Gastrocnemius medialis (tissue), 4 donors: ENCODE measurements at regions not wholly inside any gene's neighbourhood (a gene's known extent, or its start where the extent isn't known, plus 50 kb on each side); places are given as distances from the start of the nearest gene placed in this dataset.
"Not testable (repeated sequence)": the region's sequence is repeated elsewhere in the genome, so short reads cannot be mapped to it uniquely, and the experiment has no call there.

ENCODE experiments used
- ATAC-seq, 2 donors: fragments of 150-250 bp; one replicate each; pipeline ENCODE4 v1.9.1; 2016
- DNase-seq, 2 donors: peaks; one replicate each; pipeline ENCODE4 v3.0.0-alpha.2; 2019
- H3K27ac ChIP-seq, 4 donors: fragments of 200-600 bp; sonication (generic); 1 replicate in 1 of 4; 2 replicates in 3 of 4; pipeline ENCODE4 v1.5.1; 2016 to 2018; ENCODE audit warnings: mild to moderate bottlenecking in 2 of 4, moderate library complexity in 1 of 4
- H3K27me3 ChIP-seq, 3 donors: fragments of 200-600 bp; sonication (generic) in 2 of 3; 1 replicate in 1 of 3; 2 replicates in 2 of 3; pipeline versions ENCODE4 v1.5.1 to v1.6.0; 2016 to 2019; ENCODE audit warnings: mild to moderate bottlenecking in 1 of 3, moderate library complexity in 1 of 3
- H3K36me3 ChIP-seq, 2 donors: fragments of 200-600 bp; sonication (generic) in 1 of 2; one replicate each; pipeline ENCODE4 v1.5.1; 2017 to 2018
- H3K4me1 ChIP-seq, 2 donors: fragments of 200-600 bp; sonication (generic) in 1 of 2; one replicate each; pipeline ENCODE4 v1.5.1; 2016 to 2017; ENCODE audit warnings: mild to moderate bottlenecking in 2 of 2
- H3K4me3 ChIP-seq, 4 donors: fragments of 200-600 bp; sonication (generic) in 3 of 4; 1 replicate in 1 of 4; 2 replicates in 3 of 4; pipeline ENCODE4 v1.5.1; 2016 to 2019; ENCODE audit warnings: mild to moderate bottlenecking in 2 of 4
- H3K9me3 ChIP-seq, 3 donors: fragments of 200-600 bp; sonication (generic) in 2 of 3; 1 replicate in 1 of 3; 2 replicates in 2 of 3; pipeline ENCODE4 v1.5.1; 2016 to 2019
- CTCF ChIP-seq, 5 experiments: fragments of 450-650 bp in 3 of 5; fragments of 200-600 bp in 2 of 5; sonication (generic) in 2 of 5; IDR thresholded peaks in 4 of 5; conservative IDR thresholded peaks in 1 of 5; 1 replicate in 4 of 5; 2 replicates in 1 of 5; pipeline ENCODE4 v1.5.1; 2016 to 2019; ENCODE audit warnings: antibody characterized with exemption in 5 of 5, mild to moderate bottlenecking in 3 of 5, moderate library complexity in 3 of 5
- POLR2A ChIP-seq, 2 donors: fragments of 450-650 bp; IDR thresholded peaks; one replicate each; pipeline ENCODE4 v1.6.1; 2017; ENCODE audit warnings: antibody characterized with exemption in 2 of 2, mild to moderate bottlenecking in 2 of 2, moderate library complexity in 2 of 2
- in situ Hi-C, 4 donors: fragments of 200-750 bp; cut with MboI; loops; one replicate each; pipeline versions ENCODE4 v1.15.0 to v1.8.0; 2017; ENCODE audit warnings: low sequenced_read_pairs in 4 of 4
- intact Hi-C: fragments of 100-400 bp; cut with DNase I; formaldehyde crosslinking; loops from one replicate; pipeline ENCODE4 v1.15.1; 2023; ENCODE audit warnings: low total_unique reads

GRCh38 chr17:74132354-74132753, 71.1 kb upstream of the RPL38 start:
- no peak for DNase-seq
- no peak for ATAC-seq
- H3K36me3 ChIP-seq: no peaks in the 10 kb centered on the region
- no peak overlapping the region for H3K4me3 ChIP-seq
- no peaks in the 10 kb centered on the region for H3K4me1 ChIP-seq
- H3K27me3 ChIP-seq: peaks cover 0 to 23% (median 0%) of the 10 kb centered on the region in 3 donors
- H3K9me3 ChIP-seq: no peaks in the 10 kb centered on the region
- H3K27ac ChIP-seq: no peak overlapping the region
- intact Hi-C loops: no loop called here
- in situ Hi-C loops: no loop called here
- TF ChIP-seq POLR2A (IDR thresholded peaks at IDR 0.05) (no peak), CTCF (IDR thresholded peaks at IDR 0.05 in 4 of 5, conservative IDR thresholded peaks at IDR 0.05 in 1 of 5) (no peak)

- H3K9me3 ChIP-seq: no peaks in the 10 kb centered on the region
- no peak for TF ChIP-seq POLR2A (IDR thresholded peaks at IDR 0.05)
- H3K27me3 ChIP-seq: peaks cover 0 to 23% (median 0%) of the 10 kb centered on the region in 3 donors
- in situ Hi-C loops: no loop called here
- no peak overlapping the region for H3K4me3 ChIP-seq
- no peaks in the 10 kb centered on the region for H3K4me1 ChIP-seq
- H3K36me3 ChIP-seq: no peaks in the 10 kb centered on the region
- H3K27ac ChIP-seq: no peak overlapping the region
- DNase-seq: no peak
- intact Hi-C loops: no loop called here
- ATAC-seq: no peak
Measured at GRCh38 chr17:74133740-74134139, 69.7 kb upstream of the RPL38 start.

- H3K27ac ChIP-seq, intact Hi-C loops, DNase-seq, ATAC-seq, H3K4me1 ChIP-seq, H3K9me3 ChIP-seq, H3K4me3 ChIP-seq, in situ Hi-C loops, H3K36me3 ChIP-seq: not testable (repeated sequence)
- peaks cover 0 to 23% (median 0%) of the 10 kb centered on the region in 3 donors for H3K27me3 ChIP-seq
Measured at GRCh38 chr17:74134234-74134633, 69.2 kb upstream of the RPL38 start.

GRCh38 chr17:74134991-74135390, 68.5 kb upstream of the RPL38 start:
- Histone ChIP-seq H3K9me3 (no peaks in the 10 kb centered on the region), H3K4me3 (no peak overlapping the region), H3K36me3 (no peaks in the 10 kb centered on the region), H3K27me3 (peaks cover 0 to 23% (median 0%) of the 10 kb centered on the region in 3 donors), H3K4me1 (no peaks in the 10 kb centered on the region), H3K27ac (no peak overlapping the region)
- TF ChIP-seq CTCF (IDR thresholded peaks at IDR 0.05 in 4 of 5, conservative IDR thresholded peaks at IDR 0.05 in 1 of 5) (no peak), POLR2A (IDR thresholded peaks at IDR 0.05) (no peak)
- ATAC-seq: no peak
- DNase-seq: no peak
- intact Hi-C loops: no loop called here
- in situ Hi-C loops: no loop called here

- in situ Hi-C loops: no loop called here
Measured at GRCh38 chr17:74135391-74136167, 67.9 kb upstream of the RPL38 start.

More at GRCh38 chr17:74135391-74136167, 67.9 kb upstream of the RPL38 start:
- Histone ChIP-seq H3K27me3 (peaks cover 0 to 21% (median 0%) of the 10 kb centered on the region in 3 donors), H3K4me1 (no peaks in the 10 kb centered on the region), H3K4me3 (no peak overlapping the region), H3K27ac (no peak overlapping the region), H3K36me3 (no peaks in the 10 kb centered on the region), H3K9me3 (no peaks in the 10 kb centered on the region)
- DNase-seq: no peak
- intact Hi-C loops: no loop called here
- TF ChIP-seq CTCF (IDR thresholded peaks at IDR 0.05 in 4 of 5, conservative IDR thresholded peaks at IDR 0.05 in 1 of 5) (no peak), POLR2A (IDR thresholded peaks at IDR 0.05) (no peak)
- ATAC-seq: no peak
